ENCODE measurements at regions not wholly inside any gene's neighbourhood (a gene's known extent, or its start where the extent isn't known, plus 50 kb on each side); places are given as distances from the start of the nearest gene placed in this dataset.

GRCh38 chr9:82560036-82560435 is 502.9 kb downstream of the RASEF start:
- H3K79me2 ChIP-seq (replicated peaks; ENCODE audit: insufficient read depth, low read length) = no peaks in the 10 kb centered on the region
- no peaks in the 10 kb centered on the region for H3K9me2 ChIP-seq (ENCODE audit: insufficient read depth, low read length)
- H3K4me3 ChIP-seq (ENCODE audit: low read length) = no peak overlapping the region
- H3K27me3 ChIP-seq (ENCODE audit: insufficient read depth, low read depth, low read length) = no peaks in the 10 kb centered on the region
- H3K9ac ChIP-seq (ENCODE audit: low read length) = no peak overlapping the region
- no peak overlapping the region for H3K4me2 ChIP-seq (ENCODE audit: low read length)
- H3K36me3 ChIP-seq (ENCODE audit: insufficient read depth, low read length) = no peaks in the 10 kb centered on the region
- no peaks in the 10 kb centered on the region for H3K9me3 ChIP-seq (ENCODE audit: low read length)
- H3K27ac ChIP-seq (ENCODE audit: low read length) = no peak overlapping the region
- TF ChIP-seq CTCF (IDR thresholded peaks at IDR 0.05; ENCODE audit: poor library complexity, severe bottlenecking) = no peak
- no peak for TF ChIP-seq SMC3 (conservative IDR thresholded peaks at IDR 0.05; ENCODE audit: poor library complexity)
- no peak for TF ChIP-seq MXI1 (conservative IDR thresholded peaks at IDR 0.05; ENCODE audit: poor library complexity, severe bottlenecking)
- TF ChIP-seq RAD21 (conservative IDR thresholded peaks at IDR 0.05) = no peak
- no peak for TF ChIP-seq POLR2AphosphoS5 (IDR thresholded peaks at IDR 0.05)
- TF ChIP-seq EZH2 (IDR thresholded peaks at IDR 0.05; ENCODE audit: borderline replicate concordance, insufficient read depth, low read length, poor library complexity, severe bottlenecking) = no peak
- no peak for TF ChIP-seq REST (IDR thresholded peaks at IDR 0.05; ENCODE audit: borderline replicate concordance)
- no peak for TF ChIP-seq TAF1 (IDR thresholded peaks at IDR 0.05; ENCODE audit: low read depth)
- H4K20me1 ChIP-seq (ENCODE audit: insufficient read depth) = no peaks in the 10 kb centered on the region
- no peak overlapping the region for H2AFZ ChIP-seq (ENCODE audit: low read depth, low read length)
- no peaks in the 10 kb centered on the region for H3F3A ChIP-seq (ENCODE audit: insufficient read depth, low read length, poor library complexity, severe bottlenecking)

- H3K27me3 ChIP-seq (ENCODE audit: insufficient read depth, low read depth, low read length) = no peaks in the 10 kb centered on the region
- H4K20me1 ChIP-seq (ENCODE audit: insufficient read depth) = no peaks in the 10 kb centered on the region
- no peaks in the 10 kb centered on the region for H3K9me3 ChIP-seq (ENCODE audit: low read length)
- no peak overlapping the region for H3K27ac ChIP-seq (ENCODE audit: low read length)
- H3K9me2 ChIP-seq (ENCODE audit: insufficient read depth, low read length) = no peaks in the 10 kb centered on the region
- H3K4me2 ChIP-seq (ENCODE audit: low read length) = no peak overlapping the region
- H3F3A ChIP-seq (ENCODE audit: insufficient read depth, low read length, poor library complexity, severe bottlenecking) = no peaks in the 10 kb centered on the region
- H3K4me3 ChIP-seq (ENCODE audit: low read length) = no peak overlapping the region
- no peak overlapping the region for H2AFZ ChIP-seq (ENCODE audit: low read depth, low read length)
- TF ChIP-seq POLR2AphosphoS5 (IDR thresholded peaks at IDR 0.05) = no peak
- no peaks in the 10 kb centered on the region for H3K36me3 ChIP-seq (ENCODE audit: insufficient read depth, low read length)
- no peaks in the 10 kb centered on the region for H3K79me2 ChIP-seq (replicated peaks; ENCODE audit: insufficient read depth, low read length)
- no peak overlapping the region for H3K9ac ChIP-seq (ENCODE audit: low read length)
Observed at GRCh38 chr9:82560457-82560904, 502.5 kb downstream of the RASEF start.

- Histone ChIP-seq H3K4me3 (ENCODE audit: low read length) (no peak overlapping the region), H3K36me3 (ENCODE audit: insufficient read depth, low read length) (no peaks in the 10 kb centered on the region), H3K4me2 (ENCODE audit: low read length) (no peak overlapping the region), H3K9me3 (ENCODE audit: low read length) (no peaks in the 10 kb centered on the region), H3K27me3 (ENCODE audit: insufficient read depth, low read depth, low read length) (no peaks in the 10 kb centered on the region), H2AFZ (ENCODE audit: low read depth, low read length) (no peak overlapping the region), H3K27ac (ENCODE audit: low read length) (no peak overlapping the region), H3K9me2 (ENCODE audit: insufficient read depth, low read length) (no peaks in the 10 kb centered on the region), H3K79me2 (replicated peaks; ENCODE audit: insufficient read depth, low read length) (no peaks in the 10 kb centered on the region), H3F3A (ENCODE audit: insufficient read depth, low read length, poor library complexity, severe bottlenecking) (no peaks in the 10 kb centered on the region), H3K9ac (ENCODE audit: low read length) (no peak overlapping the region), H4K20me1 (ENCODE audit: insufficient read depth) (no peaks in the 10 kb centered on the region)
- TF ChIP-seq SMC3 (conservative IDR thresholded peaks at IDR 0.05; ENCODE audit: poor library complexity) = no peak
- TF ChIP-seq EP300 (conservative IDR thresholded peaks at IDR 0.05; ENCODE audit: poor library complexity, severe bottlenecking) = no peak
- no peak for TF ChIP-seq TAF1 (IDR thresholded peaks at IDR 0.05; ENCODE audit: low read depth)
- no peak for TF ChIP-seq CTCF (IDR thresholded peaks at IDR 0.05; ENCODE audit: poor library complexity, severe bottlenecking)
- no peak for TF ChIP-seq MXI1 (conservative IDR thresholded peaks at IDR 0.05; ENCODE audit: poor library complexity, severe bottlenecking)
- no peak for TF ChIP-seq REST (IDR thresholded peaks at IDR 0.05; ENCODE audit: borderline replicate concordance)
- no peak for TF ChIP-seq EZH2 (IDR thresholded peaks at IDR 0.05; ENCODE audit: borderline replicate concordance, insufficient read depth, low read length, poor library complexity, severe bottlenecking)
- TF ChIP-seq RAD21 (conservative IDR thresholded peaks at IDR 0.05) = no peak
- no peak for TF ChIP-seq POLR2AphosphoS5 (IDR thresholded peaks at IDR 0.05)
Observed at GRCh38 chr9:82563094-82563493, 499.8 kb downstream of the RASEF start.
